ENCODE measurements at regions not wholly inside any gene's neighbourhood (a gene's known extent, or its start where the extent isn't known, plus 50 kb on each side); places are given as distances from the start of the nearest gene placed in this dataset.

DNA sequence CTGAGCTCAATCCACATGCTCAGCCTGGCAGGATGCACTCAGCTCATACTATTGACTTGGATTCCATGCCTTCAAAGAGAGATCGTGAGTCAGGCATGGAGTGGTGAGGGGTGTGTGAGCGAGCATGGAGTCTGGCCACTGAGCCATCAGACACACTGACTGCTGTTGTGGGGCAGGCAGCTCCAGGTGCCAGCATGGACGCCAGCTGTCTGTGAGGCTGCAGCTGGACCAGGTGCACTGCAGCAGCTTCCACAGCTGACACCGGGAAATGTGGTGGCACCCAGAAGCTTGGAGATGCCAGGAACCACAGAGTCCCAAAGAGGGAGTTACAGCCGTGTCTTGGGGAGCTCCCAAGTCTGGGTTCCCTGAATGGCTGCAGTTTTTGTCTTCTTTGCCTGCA lies 1026.4 kb upstream of the ADGRL3 start:
- TF ChIP-seq, protein P1, sequence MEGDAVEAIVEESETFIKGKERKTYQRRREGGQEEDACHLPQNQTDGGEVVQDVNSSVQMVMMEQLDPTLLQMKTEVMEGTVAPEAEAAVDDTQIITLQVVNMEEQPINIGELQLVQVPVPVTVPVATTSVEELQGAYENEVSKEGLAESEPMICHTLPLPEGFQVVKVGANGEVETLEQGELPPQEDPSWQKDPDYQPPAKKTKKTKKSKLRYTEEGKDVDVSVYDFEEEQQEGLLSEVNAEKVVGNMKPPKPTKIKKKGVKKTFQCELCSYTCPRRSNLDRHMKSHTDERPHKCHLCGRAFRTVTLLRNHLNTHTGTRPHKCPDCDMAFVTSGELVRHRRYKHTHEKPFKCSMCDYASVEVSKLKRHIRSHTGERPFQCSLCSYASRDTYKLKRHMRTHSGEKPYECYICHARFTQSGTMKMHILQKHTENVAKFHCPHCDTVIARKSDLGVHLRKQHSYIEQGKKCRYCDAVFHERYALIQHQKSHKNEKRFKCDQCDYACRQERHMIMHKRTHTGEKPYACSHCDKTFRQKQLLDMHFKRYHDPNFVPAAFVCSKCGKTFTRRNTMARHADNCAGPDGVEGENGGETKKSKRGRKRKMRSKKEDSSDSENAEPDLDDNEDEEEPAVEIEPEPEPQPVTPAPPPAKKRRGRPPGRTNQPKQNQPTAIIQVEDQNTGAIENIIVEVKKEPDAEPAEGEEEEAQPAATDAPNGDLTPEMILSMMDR (conservative IDR thresholded peaks at IDR 0.05; ENCODE audit: low read depth, low read length), result no peak
- no peak for TF ChIP-seq EZH2 (IDR thresholded peaks at IDR 0.05; ENCODE audit: borderline replicate concordance, low read depth, low read length, poor library complexity, severe bottlenecking)
